ENCODE measurements at regions not wholly inside any gene's neighbourhood (a gene's known extent, or its start where the extent isn't known, plus 50 kb on each side); places are given as distances from the start of the nearest gene placed in this dataset.

- H3K4me1 ChIP-seq, result no peaks in the 10 kb centered on the region
- no peaks in the 10 kb centered on the region for H3K36me3 ChIP-seq
- DNase-seq, result peak; percentile 45
- TF ChIP-seq CTCF (IDR thresholded peaks at IDR 0.05; ENCODE audit: low read depth, low read length), result peak; percentile 45
- no peaks in the 10 kb centered on the region for H3K9me3 ChIP-seq
- H3K4me3 ChIP-seq (ENCODE audit: low read depth, low read length), result no peak overlapping the region
- no peaks in the 10 kb centered on the region for H3K27me3 ChIP-seq
Observed at GRCh38 chr4:134465417-134465816, 263.8 kb upstream of the PABPC4L start.

- no peak for DNase-seq
- no peak for TF ChIP-seq CTCF (IDR thresholded peaks at IDR 0.05; ENCODE audit: low read depth, low read length)
- H3K36me3 ChIP-seq, result no peaks in the 10 kb centered on the region
- no peaks in the 10 kb centered on the region for H3K4me1 ChIP-seq
- no peak overlapping the region for H3K4me3 ChIP-seq (ENCODE audit: low read depth, low read length)
- no peaks in the 10 kb centered on the region for H3K27me3 ChIP-seq
- no peaks in the 10 kb centered on the region for H3K9me3 ChIP-seq
Observed at GRCh38 chr4:134463771-134464170, 262.2 kb upstream of the PABPC4L start.

DNA sequence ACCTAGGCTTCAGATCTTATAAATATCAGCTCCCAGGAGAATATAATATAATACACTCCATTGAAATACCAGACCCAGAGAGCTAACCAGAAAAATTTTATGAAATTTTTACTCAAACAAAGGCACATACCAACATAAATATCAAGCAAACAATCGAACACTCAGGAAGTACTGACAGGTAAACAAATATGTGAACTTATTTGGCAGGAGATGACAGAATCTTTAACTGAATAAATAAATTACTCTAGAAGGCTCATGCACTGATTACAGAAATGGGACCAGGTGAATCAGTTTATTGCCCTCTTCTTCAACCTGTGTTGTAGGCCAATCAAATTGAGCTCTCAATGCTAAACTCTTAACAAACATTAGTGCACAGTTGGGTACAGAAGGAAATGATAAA, 225.2 kb upstream of the PABPC4L start:
- TF ChIP-seq CTCF (IDR thresholded peaks at IDR 0.05; ENCODE audit: low read depth, low read length), result no peak
- Histone ChIP-seq H3K4me3 (ENCODE audit: low read depth, low read length) (no peak overlapping the region), H3K36me3 (no peaks in the 10 kb centered on the region), H3K9me3 (no peaks in the 10 kb centered on the region), H3K4me1 (peaks cover 9% of the 10 kb centered on the region), H3K27me3 (no peaks in the 10 kb centered on the region)
- no peak for DNase-seq

DNA sequence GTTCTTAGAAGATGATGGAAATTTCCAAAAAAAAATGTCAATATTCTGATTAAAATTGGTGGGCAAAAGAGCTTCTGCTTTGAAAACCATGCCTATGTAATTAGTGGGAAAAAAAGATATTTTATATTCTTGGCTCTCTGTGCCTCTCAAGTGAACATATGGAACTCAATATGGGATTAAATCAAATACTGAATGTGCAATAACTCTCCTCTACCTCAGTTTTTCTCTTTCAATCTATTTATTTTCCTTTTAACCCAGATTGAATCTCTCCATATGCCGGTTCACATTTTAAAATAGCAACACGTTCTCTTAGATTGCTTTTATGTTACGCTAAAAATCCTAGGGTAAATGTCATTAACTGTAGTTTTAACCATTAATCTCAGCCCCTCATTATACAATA, 224.2 kb upstream of the PABPC4L start:
- TF ChIP-seq CTCF (IDR thresholded peaks at IDR 0.05; ENCODE audit: low read depth, low read length), result no peak
- H3K4me3 ChIP-seq (ENCODE audit: low read depth, low read length), result no peak overlapping the region

DNA sequence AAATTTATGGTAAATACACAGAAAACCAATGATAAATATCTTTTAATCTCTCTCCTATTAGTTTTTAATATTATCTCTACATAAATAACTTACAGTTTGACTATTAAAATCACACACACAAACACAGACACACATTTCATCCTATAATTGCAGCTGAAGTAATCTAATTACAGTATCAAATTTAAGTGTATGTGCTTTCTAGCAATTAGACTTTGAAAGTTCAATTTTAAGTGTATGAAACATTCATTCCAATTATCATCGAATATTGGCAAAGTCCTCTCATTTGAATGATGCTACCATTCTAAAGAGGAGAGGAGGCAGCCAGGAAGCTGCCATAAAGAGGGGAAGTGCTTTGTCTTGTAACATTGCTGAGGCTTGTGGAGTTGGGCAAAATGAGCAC, 221.2 kb upstream of the PABPC4L start:
- Histone ChIP-seq H3K4me1 (peaks cover 9% of the 10 kb centered on the region), H3K4me3 (ENCODE audit: low read depth, low read length) (no peak overlapping the region), H3K36me3 (no peaks in the 10 kb centered on the region), H3K27me3 (no peaks in the 10 kb centered on the region), H3K9me3 (no peaks in the 10 kb centered on the region)
- peak; percentile 43 for DNase-seq
- TF ChIP-seq CTCF (IDR thresholded peaks at IDR 0.05; ENCODE audit: low read depth, low read length), result no peak

More for the DNA sequence above, 224.2 kb upstream of the PABPC4L start:
- Histone ChIP-seq H3K4me1 (peaks cover 9% of the 10 kb centered on the region), H3K36me3 (no peaks in the 10 kb centered on the region), H3K9me3 (no peaks in the 10 kb centered on the region), H3K27me3 (no peaks in the 10 kb centered on the region)
- no peak for DNase-seq

DNA sequence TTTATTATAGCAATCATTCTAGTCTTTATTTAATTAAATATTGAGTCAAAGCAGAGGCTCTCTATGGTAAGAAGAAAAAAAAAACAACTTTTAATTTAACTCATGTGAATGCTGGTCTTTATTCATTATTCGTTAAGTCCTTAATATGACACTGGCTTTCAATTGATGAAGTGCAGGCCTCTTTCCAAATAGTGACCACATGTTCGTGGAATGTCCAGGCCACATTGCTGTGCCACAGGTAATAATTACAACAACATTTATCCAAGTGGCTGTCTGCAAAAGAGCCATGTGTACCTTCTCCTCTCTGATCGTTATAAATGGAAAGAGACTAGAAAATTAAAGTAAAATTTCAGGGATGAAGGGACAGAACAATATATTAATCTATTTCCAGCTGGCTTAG, 220.1 kb upstream of the PABPC4L start:
- Histone ChIP-seq H3K36me3 (no peaks in the 10 kb centered on the region), H3K27me3 (no peaks in the 10 kb centered on the region), H3K4me3 (ENCODE audit: low read depth, low read length) (no peak overlapping the region; the same call in 1 of the 2 replicates), H3K9me3 (no peaks in the 10 kb centered on the region), H3K4me1 (peaks cover 6% of the 10 kb centered on the region)
- DNase-seq, result peak; percentile 74
- no peak for TF ChIP-seq CTCF (IDR thresholded peaks at IDR 0.05; ENCODE audit: low read depth, low read length)

All from BE2C (cell line).